WTC11 (cell line): ENCODE measurements at regions not wholly inside any gene's neighbourhood (a gene's known extent, or its start where the extent isn't known, plus 50 kb on each side); places are given as distances from the start of the nearest gene placed in this dataset.

Source experiments
- ATF2 ChIP-seq: sonication (generic); formaldehyde crosslinking; IDR thresholded peaks from 2 replicates; pipeline ENCODE4 v1.8.1; 2022; ENCODE audit warnings: low read depth, missing genetic modification reagents, borderline replicate concordance
- ATF3 ChIP-seq: sonication (generic); formaldehyde crosslinking; conservative IDR thresholded peaks from 2 replicates; pipeline ENCODE4 v1.8.1; 2022; ENCODE audit warnings: mild to moderate bottlenecking, missing genetic modification reagents
- CTCF ChIP-seq: fragments of 200-600 bp; IDR thresholded peaks from 2 replicates; pipeline ENCODE4 v1.8.0; 2022; ENCODE audit warnings: antibody characterized with exemption
- ESRRA ChIP-seq: sonication (generic); formaldehyde crosslinking; IDR thresholded peaks from 2 replicates; pipeline ENCODE4 v1.8.1; 2022; ENCODE audit warnings: mild to moderate bottlenecking, missing genetic modification reagents, borderline replicate concordance
- FOXK1 ChIP-seq: sonication (generic); formaldehyde crosslinking; IDR thresholded peaks from 2 replicates; pipeline ENCODE4 v1.8.0; 2022; ENCODE audit warnings: mild to moderate bottlenecking, moderate library complexity, missing genetic modification reagents
- GRHL2 ChIP-seq: fragments of 250-450 bp; sonication (Bioruptor Pico); IDR thresholded peaks from 2 replicates; pipeline ENCODE4 v1.8.0; 2022; ENCODE audit warnings: mild to moderate bottlenecking, moderate library complexity; ENCODE audit not compliant: insufficient replicate concordance, severe bottlenecking
- STAT6 ChIP-seq: sonication (generic); formaldehyde crosslinking; conservative IDR thresholded peaks from 2 replicates; pipeline ENCODE4 v1.8.1; 2023; ENCODE audit warnings: mild to moderate bottlenecking, low read depth, missing genetic modification reagents, moderate library complexity
- USF1 ChIP-seq: sonication (generic); formaldehyde crosslinking; IDR thresholded peaks from 2 replicates; pipeline ENCODE4 v1.8.0; 2022; ENCODE audit warnings: mild to moderate bottlenecking, missing genetic modification reagents
- ZNF396 ChIP-seq: fragments of 250-450 bp; sonication (Bioruptor Pico); IDR thresholded peaks from 2 replicates; pipeline ENCODE4 v1.8.0; 2021; ENCODE audit warnings: mild to moderate bottlenecking, moderate library complexity, borderline replicate concordance

GRCh38 chr17:56700919-56701420, 107.5 kb downstream of the NOG start:
- no peak for TF ChIP-seq FOXK1 (CRISPR knock-in tag)
- no peak for TF ChIP-seq CTCF
- TF ChIP-seq ZNF396: no peak
- no peak for TF ChIP-seq GRHL2 (CRISPR knock-in tag)
- TF ChIP-seq ATF3 (CRISPR knock-in tag): no peak
- TF ChIP-seq STAT6 (CRISPR knock-in tag): no peak
- no peak for TF ChIP-seq ESRRA
- TF ChIP-seq ATF2 (CRISPR knock-in tag): no peak
- no peak for TF ChIP-seq USF1 (CRISPR knock-in tag)
